Activated T-cell treated with anti-CD3 and anti-CD28 coated beads for 1 hour (primary cell): ENCODE measurements at regions not wholly inside any gene's neighbourhood (a gene's known extent, or its start where the extent isn't known, plus 50 kb on each side); places are given as distances from the start of the nearest gene placed in this dataset.

Experiments used
- DNase-seq: peaks from one replicate; pipeline ENCODE4 v3.0.0-alpha.2; 2020; ENCODE audit warnings: low read depth

DNA sequence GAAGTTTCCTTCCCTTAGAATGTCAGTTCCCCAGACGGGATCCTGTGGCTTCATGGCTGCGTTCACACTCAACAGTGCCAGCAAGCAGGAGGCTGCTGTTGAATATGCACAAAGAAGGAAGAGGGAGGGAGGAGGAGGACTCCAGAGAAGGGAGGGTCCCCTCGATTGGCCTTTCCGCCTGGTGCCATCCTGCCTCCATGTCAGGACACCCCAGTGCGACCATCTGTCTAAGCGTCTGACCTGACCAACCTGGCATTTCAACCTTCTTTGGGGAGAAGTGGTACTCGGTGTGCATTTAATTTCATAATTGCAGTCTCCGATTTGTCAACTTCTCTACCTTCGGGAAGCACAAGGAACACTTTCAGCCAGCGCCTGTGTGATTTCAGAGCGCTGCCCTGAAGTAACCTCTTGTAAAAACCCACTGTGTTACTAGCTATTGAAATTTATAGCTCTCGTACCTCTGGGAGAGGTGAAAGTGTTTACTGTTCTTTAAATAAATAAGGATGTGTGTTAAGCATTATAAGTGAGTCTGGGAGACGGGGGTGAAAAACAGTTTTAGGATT, 1491.9 kb downstream of the TBC1D22A start:
- no peak for DNase-seq

- no peak for DNase-seq
Observed at GRCh38 chr22:48253573-48253972, 1491.1 kb downstream of the TBC1D22A start.

DNA sequence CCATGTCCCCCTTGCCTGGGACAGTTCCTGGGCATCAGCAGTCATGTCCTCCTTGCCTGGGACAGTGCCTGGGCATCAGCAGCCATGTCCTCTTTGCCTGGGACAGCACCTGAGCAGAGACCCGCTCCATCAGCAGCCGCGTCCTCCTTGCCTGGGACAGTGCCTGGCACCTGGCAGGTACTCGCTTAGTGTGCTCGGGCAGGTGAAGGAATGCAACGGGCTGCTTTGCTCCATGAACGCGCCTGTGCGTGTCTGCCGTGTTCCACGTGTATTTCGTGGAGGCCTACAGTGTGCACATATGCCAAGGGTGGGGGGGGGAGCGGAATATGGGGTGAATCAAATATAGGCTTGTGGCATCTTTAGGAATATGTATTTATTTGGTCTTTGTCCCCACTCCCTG, 1490.7 kb downstream of the TBC1D22A start:
- DNase-seq: no peak

GRCh38 chr22:48251629-48252028, 1489.2 kb downstream of the TBC1D22A start:
- no peak for DNase-seq

- DNase-seq: no peak
Observed at GRCh38 chr22:48250937-48251530, 1488.6 kb downstream of the TBC1D22A start.

- DNase-seq: no peak
Observed at GRCh38 chr22:48250286-48250895, 1487.9 kb downstream of the TBC1D22A start.

DNA sequence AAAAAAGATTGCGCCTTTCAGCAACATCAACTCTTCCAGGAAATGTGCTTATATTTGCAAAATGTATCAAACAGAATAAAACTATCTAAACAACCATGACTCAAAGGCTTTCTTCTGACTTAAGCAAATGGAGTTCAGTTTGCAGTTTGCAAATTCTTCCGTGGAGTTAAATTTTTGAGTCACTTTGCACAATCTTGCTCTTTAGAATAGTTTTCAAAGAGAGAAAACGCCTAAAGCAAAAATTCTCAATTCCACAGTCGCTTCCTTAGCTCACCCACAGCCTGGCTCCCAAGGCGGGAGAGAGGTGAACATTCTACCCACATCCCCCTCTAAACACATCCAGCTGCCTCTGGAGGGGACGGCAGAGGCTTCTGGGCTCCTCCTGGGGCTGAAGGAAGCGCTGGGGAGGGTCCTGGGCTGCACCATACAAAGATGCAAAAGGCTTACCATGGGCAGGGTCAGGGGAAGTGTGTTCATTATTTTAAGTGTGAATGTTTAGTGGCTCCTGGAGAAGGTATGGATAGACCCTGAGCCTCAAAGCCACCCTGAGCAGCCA, 1487.3 kb downstream of the TBC1D22A start:
- no peak for DNase-seq

DNA sequence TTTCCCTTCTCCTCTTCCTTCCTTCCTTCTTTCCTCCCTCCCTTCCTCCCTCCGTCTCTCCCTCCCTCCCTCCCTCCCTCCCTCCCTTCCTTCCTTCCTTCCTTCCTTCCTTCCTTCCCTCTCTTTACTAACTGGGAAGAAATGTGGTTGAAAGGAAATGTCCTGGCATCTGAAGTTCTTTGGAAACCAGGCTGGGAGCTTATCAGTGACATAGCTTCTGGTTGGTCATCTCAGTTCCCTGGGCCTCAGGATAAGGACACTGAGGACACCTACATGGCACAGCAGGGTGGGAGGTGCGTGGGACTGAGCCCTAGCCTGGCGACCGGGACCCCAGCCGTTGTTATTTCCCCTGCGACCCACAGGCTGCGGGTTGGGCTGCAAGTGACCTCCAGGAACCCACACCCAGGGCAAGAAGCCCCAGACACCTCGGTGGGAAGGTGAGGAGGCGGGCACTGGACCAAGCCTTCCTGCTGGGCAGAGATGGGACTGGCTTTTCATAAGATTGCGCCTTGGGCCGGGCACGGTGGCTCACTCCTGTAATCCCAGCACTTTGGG, 1486.5 kb downstream of the TBC1D22A start:
- no peak for DNase-seq

GRCh38 chr22:48247829-48248228, 1485.4 kb downstream of the TBC1D22A start:
- DNase-seq: no peak

DNA sequence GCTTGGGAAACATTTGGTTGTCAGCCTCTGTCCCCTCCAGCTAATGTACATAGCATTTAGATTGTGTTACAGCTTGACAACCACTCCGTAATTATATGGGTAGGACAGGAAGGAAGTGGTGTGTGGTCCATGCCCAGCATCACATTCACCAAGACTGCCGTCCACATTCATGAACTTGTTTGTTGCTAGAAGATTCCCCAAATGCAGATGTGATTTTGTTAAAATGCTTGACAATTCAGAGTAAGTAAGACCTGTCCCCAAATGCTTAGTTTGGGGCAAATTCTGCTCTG, 1482.7 kb downstream of the TBC1D22A start:
- DNase-seq: no peak

DNA sequence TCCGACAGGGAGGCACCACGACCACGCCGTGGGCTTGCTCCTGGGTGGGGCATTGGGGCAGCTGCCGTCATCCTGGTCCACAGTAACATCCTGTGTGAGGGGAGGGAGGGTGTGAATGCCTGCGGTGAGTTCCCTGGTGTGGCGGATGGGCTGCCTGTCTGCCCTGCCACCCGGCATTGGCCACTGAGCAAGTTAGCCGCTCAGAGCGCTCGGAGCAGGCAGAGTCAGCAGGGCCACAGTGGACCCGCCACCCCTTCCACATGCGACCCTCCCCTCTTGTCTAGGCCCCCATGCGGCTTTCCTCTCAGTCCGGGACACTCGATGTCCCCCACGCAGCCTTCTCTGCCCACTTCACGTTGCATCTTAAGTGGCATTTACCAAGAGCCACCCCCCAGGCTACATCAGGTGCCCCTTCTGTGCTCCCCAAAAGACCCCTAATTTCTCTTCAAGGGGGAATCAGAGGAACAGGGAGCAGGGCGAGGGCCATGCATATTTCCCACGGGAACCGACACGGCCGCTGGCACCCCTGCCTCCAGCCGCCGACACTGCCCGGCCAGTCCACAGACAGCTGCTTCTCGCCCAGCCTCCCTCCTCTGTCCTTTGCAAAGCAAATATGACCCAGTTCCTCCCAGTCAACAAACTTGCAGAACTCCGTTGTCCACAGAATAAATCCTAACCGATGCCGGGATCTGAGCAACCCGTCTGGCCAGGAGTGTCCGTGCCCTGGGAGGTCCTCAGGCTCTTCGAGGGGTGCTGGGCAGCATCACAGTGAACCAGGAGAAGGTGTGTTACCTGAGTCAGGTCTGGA, 1482.1 kb downstream of the TBC1D22A start:
- DNase-seq: no peak

DNA sequence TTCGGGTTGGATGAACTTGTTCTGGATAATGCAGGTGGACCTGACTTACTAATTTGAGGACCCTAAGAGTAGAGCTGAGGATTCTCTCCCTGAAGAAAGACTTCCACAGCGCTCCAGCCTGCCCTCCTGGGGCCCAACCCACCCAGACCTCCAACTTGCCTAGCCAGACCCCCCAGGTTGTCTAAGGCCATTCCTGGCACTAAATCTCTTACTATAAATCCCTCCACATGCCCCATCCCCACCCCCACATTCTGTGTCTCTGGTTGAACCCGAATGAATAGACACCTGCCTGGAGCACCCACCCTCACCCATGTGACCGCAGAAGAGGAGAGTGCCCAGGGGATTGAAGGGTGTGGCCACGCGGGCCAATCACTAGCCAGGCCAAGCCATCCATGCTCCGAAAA, 1480.0 kb downstream of the TBC1D22A start:
- DNase-seq: no peak

GRCh38 chr22:48241658-48242057, 1479.2 kb downstream of the TBC1D22A start:
- no peak for DNase-seq

DNA sequence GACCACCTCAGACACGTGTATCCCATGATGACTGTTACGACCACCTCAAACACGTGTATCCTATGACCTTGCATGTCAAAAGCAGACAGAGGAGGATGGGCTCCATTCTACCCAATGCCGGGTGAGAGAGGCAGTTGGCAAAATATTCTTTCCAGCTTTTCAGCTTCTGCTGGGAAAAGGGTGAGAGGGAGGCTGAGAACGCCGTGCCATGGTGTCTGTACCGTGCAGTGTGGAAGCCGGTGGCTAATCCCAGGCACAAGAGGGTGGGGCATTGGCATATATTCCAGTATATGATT, 1478.4 kb downstream of the TBC1D22A start:
- no peak for DNase-seq

- DNase-seq: no peak
Observed at GRCh38 chr22:48240148-48240934, 1477.9 kb downstream of the TBC1D22A start.

GRCh38 chr22:48239461-48240147, 1477.2 kb downstream of the TBC1D22A start:
- DNase-seq: no peak

GRCh38 chr22:48238966-48239365, 1476.5 kb downstream of the TBC1D22A start:
- DNase-seq: no peak

- DNase-seq: no peak
Observed at GRCh38 chr22:48238284-48238915, 1476.0 kb downstream of the TBC1D22A start.

GRCh38 chr22:48237466-48238283, 1475.2 kb downstream of the TBC1D22A start:
- no peak for DNase-seq

DNA sequence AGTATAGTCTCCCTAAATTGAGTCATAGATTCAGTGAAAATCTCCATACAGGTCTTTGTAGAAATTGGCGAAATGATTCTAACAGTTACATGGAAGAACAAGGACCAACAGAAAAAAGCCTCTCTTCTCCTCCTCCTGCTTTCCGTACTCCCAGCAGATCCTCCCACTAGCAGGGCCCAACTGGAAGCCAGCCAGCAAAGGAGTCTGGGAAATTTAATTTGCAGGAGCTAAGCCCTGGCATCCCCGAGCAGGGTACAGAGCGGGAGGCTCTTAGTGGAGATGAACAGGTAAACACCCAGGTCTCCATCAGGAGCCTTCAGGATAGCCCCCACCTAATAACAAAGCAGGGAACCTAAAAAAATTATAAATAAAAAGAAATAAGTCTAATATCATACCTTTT, 1473.8 kb downstream of the TBC1D22A start:
- DNase-seq: no peak
